Keratinocyte (primary cell): ENCODE measurements at regions not wholly inside any gene's neighbourhood (a gene's known extent, or its start where the extent isn't known, plus 50 kb on each side); places are given as distances from the start of the nearest gene placed in this dataset.

Source experiments
- CTCF ChIP-seq, 3 experiments: IDR thresholded peaks in 1 of 3; conservative IDR thresholded peaks in 1 of 3; optimal IDR thresholded peaks in 1 of 3; 2 replicates in 2 of 3; 3 replicates in 1 of 3; pipeline versions ENCODE3 to v1.5.1; 2011; ENCODE audit warnings: low read length in 3 of 3, mild to moderate bottlenecking in 3 of 3, moderate library complexity in 2 of 3, control low read depth in 1 of 3, inconsistent platforms in 1 of 3; ENCODE audit not compliant: insufficient read depth in 2 of 3; ENCODE audit errors: extremely low read depth in 1 of 3
- EZH2 ChIP-seq: IDR thresholded peaks from one replicate; pipeline ENCODE4 v1.6.1; 2012; ENCODE audit warnings: inconsistent platforms, mild to moderate bottlenecking, low read length, moderate library complexity

DNA sequence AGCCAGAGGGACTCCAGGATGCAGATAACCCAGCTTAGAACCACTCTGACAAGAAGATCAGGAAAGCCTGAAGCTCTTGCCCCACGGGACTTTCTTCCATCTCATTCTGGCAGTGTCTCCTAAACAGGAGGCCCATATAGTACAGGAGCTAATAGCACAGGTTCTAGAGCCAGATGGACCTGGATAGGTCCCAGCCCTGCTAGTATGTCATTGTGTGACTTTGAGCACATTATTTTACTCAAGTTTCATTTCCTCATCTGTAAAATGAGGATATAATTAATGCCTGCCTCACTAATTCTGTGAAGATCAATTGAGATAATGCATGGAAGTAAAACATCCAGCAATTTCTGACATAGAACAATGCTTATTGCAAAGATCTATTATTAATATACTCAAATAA, 66.5 kb upstream of the GZMB start:
- TF ChIP-seq CTCF (optimal IDR thresholded peaks at IDR 0.05 in 1 of 3, IDR thresholded peaks at IDR 0.05 in 1 of 3, conservative IDR thresholded peaks at IDR 0.05 in 1 of 3; ENCODE audit: extremely low read depth in 1 of 3, insufficient read depth in 2 of 3, low read length in 3 of 3): no peak
- TF ChIP-seq EZH2: no peak
